Neural cell (in vitro differentiated cells): ENCODE measurements at regions not wholly inside any gene's neighbourhood (a gene's known extent, or its start where the extent isn't known, plus 50 kb on each side); places are given as distances from the start of the nearest gene placed in this dataset.

Experiments used
- H2AFZ ChIP-seq: fragments of 200-600, 300-800 bp; sonication (generic), shearing (Covaris generic); 2 replicates; pipeline ENCODE4 v1.6.0; 2014; ENCODE audit warnings: low read depth, mild to moderate bottlenecking, antibody characterized with exemption, low read length, moderate library complexity
- H3F3A ChIP-seq: fragments of 200-600 bp; shearing (Covaris generic); 2 replicates; pipeline ENCODE4 v1.6.1; 2016; ENCODE audit warnings: mild to moderate bottlenecking, moderate library complexity, mixed read lengths, antibody characterized with exemption, low read length; ENCODE audit not compliant: insufficient read depth, poor library complexity, severe bottlenecking
- H3K27ac ChIP-seq: fragments of 200-600, 300-800 bp; sonication (generic), shearing (Covaris generic); 2 replicates; pipeline ENCODE4 v1.5.1; 2014; ENCODE audit warnings: mild to moderate bottlenecking, low read length, moderate library complexity
- H3K27me3 ChIP-seq: fragments of 300-800, 200-600 bp; sonication (generic), shearing (Covaris generic); 2 replicates; pipeline ENCODE4 v1.6.0; 2014; ENCODE audit warnings: mild to moderate bottlenecking, low read depth, low read length, moderate library complexity; ENCODE audit not compliant: insufficient read depth
- H3K36me3 ChIP-seq: fragments of 300-800, 200-600 bp; sonication (generic), shearing (Covaris generic); 2 replicates; pipeline ENCODE4 v1.5.1; 2014; ENCODE audit warnings: mild to moderate bottlenecking, antibody characterized with exemption, low read length, moderate library complexity; ENCODE audit not compliant: insufficient read depth
- H3K4me2 ChIP-seq: fragments of 300-800, 200-600 bp; sonication (generic), shearing (Covaris generic); 2 replicates; pipeline ENCODE4 v1.6.0; 2014; ENCODE audit warnings: mild to moderate bottlenecking, low read length
- H3K4me3 ChIP-seq: fragments of 300-800, 200-600 bp; sonication (generic), shearing (Covaris generic); 2 replicates; pipeline ENCODE4 v1.5.1; 2014; ENCODE audit warnings: mild to moderate bottlenecking, low read length, moderate library complexity
- H3K79me2 ChIP-seq: fragments of 200-600 bp; shearing (Covaris generic); replicated peaks from 2 replicates; pipeline ENCODE4 v1.6.0; 2014; ENCODE audit warnings: mild to moderate bottlenecking, low read length, moderate library complexity; ENCODE audit not compliant: insufficient read depth
- H3K9ac ChIP-seq: fragments of 300-800, 200-600 bp; sonication (generic), shearing (Covaris generic); 2 replicates; pipeline ENCODE4 v1.6.1; 2016; ENCODE audit warnings: mild to moderate bottlenecking, low read length, mixed read lengths
- H3K9me2 ChIP-seq: fragments of 200-600 bp; shearing (Covaris generic); 2 replicates; pipeline ENCODE4 v1.6.1; 2016; ENCODE audit warnings: mild to moderate bottlenecking, low read length, mixed read lengths; ENCODE audit not compliant: insufficient read depth
- H3K9me3 ChIP-seq: fragments of 200-600, 300-800 bp; sonication (generic), shearing (Covaris generic); 2 replicates; pipeline ENCODE4 v1.6.1; 2016; ENCODE audit warnings: mild to moderate bottlenecking, mixed run types, low read length, moderate library complexity, mixed read lengths
- H4K20me1 ChIP-seq: fragments of 200-600 bp; shearing (Covaris generic); 2 replicates; pipeline ENCODE4 v1.6.1; 2016; ENCODE audit warnings: mild to moderate bottlenecking, mixed run types; ENCODE audit not compliant: insufficient read depth
- CTCF ChIP-seq: fragments of 450-650 bp; IDR thresholded peaks from 2 replicates; pipeline ENCODE4 v1.5.1; 2014; ENCODE audit warnings: antibody characterized with exemption, mild to moderate bottlenecking, moderate library complexity; ENCODE audit not compliant: poor library complexity, severe bottlenecking
- EP300 ChIP-seq: fragments of 450-650 bp; conservative IDR thresholded peaks from 2 replicates; pipeline ENCODE4 v1.6.1; 2014; ENCODE audit warnings: antibody characterized with exemption, mild to moderate bottlenecking, moderate library complexity; ENCODE audit not compliant: poor library complexity, severe bottlenecking
- EZH2 ChIP-seq: fragments of 200-600, 300-800 bp; shearing (Covaris generic), sonication (generic); IDR thresholded peaks from 2 replicates; pipeline ENCODE4 v1.6.1; 2014; ENCODE audit warnings: antibody characterized with exemption, low read length, borderline replicate concordance, mild to moderate bottlenecking; ENCODE audit not compliant: insufficient read depth, poor library complexity, severe bottlenecking
- MXI1 ChIP-seq: fragments of 450-650 bp; conservative IDR thresholded peaks from 2 replicates; pipeline ENCODE4 v1.6.1; 2014; ENCODE audit warnings: antibody characterized with exemption, mild to moderate bottlenecking; ENCODE audit not compliant: poor library complexity, severe bottlenecking
- POLR2AphosphoS5 ChIP-seq: IDR thresholded peaks from 2 replicates; pipeline ENCODE4 v1.6.1; 2012
- RAD21 ChIP-seq: fragments of 450-650 bp; conservative IDR thresholded peaks from 2 replicates; pipeline ENCODE4 v1.6.1; 2014; ENCODE audit warnings: antibody characterized with exemption, mild to moderate bottlenecking, moderate library complexity
- REST ChIP-seq: IDR thresholded peaks from 2 replicates; pipeline ENCODE4 v1.6.1; 2012; ENCODE audit warnings: borderline replicate concordance
- SMC3 ChIP-seq: fragments of 450-650 bp; conservative IDR thresholded peaks from 2 replicates; pipeline ENCODE4 v1.6.1; 2014; ENCODE audit warnings: antibody characterized with exemption, mild to moderate bottlenecking, moderate library complexity; ENCODE audit not compliant: poor library complexity
- TAF1 ChIP-seq: IDR thresholded peaks from 2 replicates; pipeline ENCODE4 v1.6.1; 2012; ENCODE audit warnings: low read depth

- H3K27me3 ChIP-seq: no peaks in the 10 kb centered on the region
- no peak overlapping the region for H3K4me3 ChIP-seq
- H4K20me1 ChIP-seq: no peaks in the 10 kb centered on the region
- no peaks in the 10 kb centered on the region for H3K9me3 ChIP-seq
- no peak overlapping the region for H3K27ac ChIP-seq
- H3K9me2 ChIP-seq: no peaks in the 10 kb centered on the region
- H3K4me2 ChIP-seq: no peak overlapping the region
- no peaks in the 10 kb centered on the region for H3F3A ChIP-seq
- H2AFZ ChIP-seq: no peak overlapping the region
- TF ChIP-seq TAF1 (no peak), MXI1 (no peak), REST (no peak), EP300 (peak; percentile 93), SMC3 (no peak), RAD21 (peak; percentile 23), POLR2AphosphoS5 (peak; percentile 86), EZH2 (no peak)
- no peaks in the 10 kb centered on the region for H3K79me2 ChIP-seq
- H3K36me3 ChIP-seq: no peaks in the 10 kb centered on the region
- no peak overlapping the region for H3K9ac ChIP-seq
Observed at GRCh38 chr9:80387828-80388227, 816.1 kb downstream of the TLE4 start.

GRCh38 chr9:80385246-80385645 is 813.5 kb downstream of the TLE4 start:
- Histone ChIP-seq H3K27me3 (no peaks in the 10 kb centered on the region), H3K36me3 (no peaks in the 10 kb centered on the region), H3K27ac (no peak overlapping the region), H3K9me2 (no peaks in the 10 kb centered on the region), H3K9me3 (no peaks in the 10 kb centered on the region), H3F3A (no peaks in the 10 kb centered on the region), H3K4me3 (no peak overlapping the region), H4K20me1 (no peaks in the 10 kb centered on the region), H3K9ac (no peak overlapping the region), H2AFZ (no peak overlapping the region), H3K4me2 (no peak overlapping the region), H3K79me2 (no peaks in the 10 kb centered on the region)
- no peak for TF ChIP-seq CTCF
- no peak for TF ChIP-seq RAD21

GRCh38 chr9:80383331-80383730 is 811.6 kb downstream of the TLE4 start:
- H3K9me3 ChIP-seq: no peaks in the 10 kb centered on the region
- no peak overlapping the region for H3K9ac ChIP-seq
- H3K27ac ChIP-seq: no peak overlapping the region
- no peaks in the 10 kb centered on the region for H3K27me3 ChIP-seq
- H3K79me2 ChIP-seq: no peaks in the 10 kb centered on the region
- no peaks in the 10 kb centered on the region for H3F3A ChIP-seq
- H4K20me1 ChIP-seq: no peaks in the 10 kb centered on the region
- TF ChIP-seq SMC3 (no peak), RAD21 (no peak), CTCF (no peak), MXI1 (no peak)
- H3K9me2 ChIP-seq: no peaks in the 10 kb centered on the region
- no peak overlapping the region for H3K4me3 ChIP-seq
- H3K36me3 ChIP-seq: no peaks in the 10 kb centered on the region
- no peak overlapping the region for H2AFZ ChIP-seq
- H3K4me2 ChIP-seq: no peak overlapping the region
